HG03066 (cell line): ENCODE measurements at regions not wholly inside any gene's neighbourhood (a gene's known extent, or its start where the extent isn't known, plus 50 kb on each side); places are given as distances from the start of the nearest gene placed in this dataset.

ENCODE experiments used
- ATAC-seq: cut with Tn5 transposase; IDR thresholded peaks from one replicate; pipeline ENCODE4 v1.9.1; 2021; ENCODE audit warnings: low read depth; ENCODE audit not compliant: unreplicated experiment

- no peak for ATAC-seq
Observed at GRCh38 chr12:24036438-24037216, 87.2 kb upstream of the SOX5 start.

- no peak for ATAC-seq
Observed at GRCh38 chr12:24034894-24035293, 85.4 kb upstream of the SOX5 start.

- ATAC-seq = no peak
Observed at GRCh38 chr12:24034160-24034559, 84.7 kb upstream of the SOX5 start.

- no peak for ATAC-seq
Observed at GRCh38 chr12:24027352-24027751, 77.9 kb upstream of the SOX5 start.

GRCh38 chr12:24025153-24025798, 75.8 kb upstream of the SOX5 start:
- no peak for ATAC-seq

GRCh38 chr12:24023081-24023480, 73.6 kb upstream of the SOX5 start:
- ATAC-seq = no peak

- no peak for ATAC-seq
Observed at GRCh38 chr12:24021164-24021502, 71.7 kb upstream of the SOX5 start.

GRCh38 chr12:24020397-24021163, 71.1 kb upstream of the SOX5 start:
- ATAC-seq = no peak

GRCh38 chr12:24015833-24016160, 66.3 kb upstream of the SOX5 start:
- ATAC-seq = no peak

GRCh38 chr12:24014915-24015832, 65.7 kb upstream of the SOX5 start:
- no peak for ATAC-seq

GRCh38 chr12:24014240-24014639, 64.8 kb upstream of the SOX5 start:
- no peak for ATAC-seq

GRCh38 chr12:24012528-24012927, 63.1 kb upstream of the SOX5 start:
- ATAC-seq = no peak

- no peak for ATAC-seq
Observed at GRCh38 chr12:24011927-24012507, 62.5 kb upstream of the SOX5 start.

- ATAC-seq = no peak
Observed at GRCh38 chr12:24008166-24008565, 58.7 kb upstream of the SOX5 start.
